ENCODE measurements at regions not wholly inside any gene's neighbourhood (a gene's known extent, or its start where the extent isn't known, plus 50 kb on each side); places are given as distances from the start of the nearest gene placed in this dataset.
"Not testable (repeated sequence)": the region's sequence is repeated elsewhere in the genome, so short reads cannot be mapped to it uniquely, and the experiment has no call there.

DNA sequence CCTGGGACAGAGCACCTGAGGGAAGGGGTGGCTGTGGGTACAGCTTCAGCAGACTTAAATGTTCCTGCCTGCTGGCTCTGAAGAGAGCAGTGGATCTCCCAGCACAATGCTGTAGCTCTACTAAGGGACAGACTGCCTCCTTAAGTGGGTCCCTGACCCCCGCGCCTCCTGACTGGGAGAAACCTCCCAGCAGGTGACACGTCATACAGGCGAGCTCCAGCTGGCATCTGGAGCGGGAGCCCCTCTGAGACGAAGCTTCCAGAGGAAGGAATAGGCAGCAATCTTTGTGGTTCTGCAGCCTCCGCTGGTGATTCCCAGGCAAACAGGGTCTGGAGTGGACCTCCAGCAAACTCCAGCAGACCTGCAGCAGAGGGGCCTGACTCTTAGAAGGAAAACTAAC lies 944.9 kb downstream of the CDH8 start:
- TF ChIP-seq, protein P1, sequence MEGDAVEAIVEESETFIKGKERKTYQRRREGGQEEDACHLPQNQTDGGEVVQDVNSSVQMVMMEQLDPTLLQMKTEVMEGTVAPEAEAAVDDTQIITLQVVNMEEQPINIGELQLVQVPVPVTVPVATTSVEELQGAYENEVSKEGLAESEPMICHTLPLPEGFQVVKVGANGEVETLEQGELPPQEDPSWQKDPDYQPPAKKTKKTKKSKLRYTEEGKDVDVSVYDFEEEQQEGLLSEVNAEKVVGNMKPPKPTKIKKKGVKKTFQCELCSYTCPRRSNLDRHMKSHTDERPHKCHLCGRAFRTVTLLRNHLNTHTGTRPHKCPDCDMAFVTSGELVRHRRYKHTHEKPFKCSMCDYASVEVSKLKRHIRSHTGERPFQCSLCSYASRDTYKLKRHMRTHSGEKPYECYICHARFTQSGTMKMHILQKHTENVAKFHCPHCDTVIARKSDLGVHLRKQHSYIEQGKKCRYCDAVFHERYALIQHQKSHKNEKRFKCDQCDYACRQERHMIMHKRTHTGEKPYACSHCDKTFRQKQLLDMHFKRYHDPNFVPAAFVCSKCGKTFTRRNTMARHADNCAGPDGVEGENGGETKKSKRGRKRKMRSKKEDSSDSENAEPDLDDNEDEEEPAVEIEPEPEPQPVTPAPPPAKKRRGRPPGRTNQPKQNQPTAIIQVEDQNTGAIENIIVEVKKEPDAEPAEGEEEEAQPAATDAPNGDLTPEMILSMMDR (IDR thresholded peaks at IDR 0.05) = not testable (repeated sequence)
- not testable (repeated sequence) for TF ChIP-seq POLR2A (IDR thresholded peaks at IDR 0.05)
